PC-3 (cell line): ENCODE measurements at regions not wholly inside any gene's neighbourhood (a gene's known extent, or its start where the extent isn't known, plus 50 kb on each side); places are given as distances from the start of the nearest gene placed in this dataset.

Experiments used
- ATAC-seq: fragments of 200-7000 bp; cut with Tn5 transposase; 2 replicates; pipeline ENCODE4 v1.9.1; 2020; ENCODE audit warnings: mild to moderate bottlenecking, moderate library complexity
- BruUV-seq: library from RNA; stranded (reverse); fragments of 400-500 nt; replicated peaks from 2 replicates; lab custom pipeline; 2021; lab: Mats Ljungman, UMichigan
- CTCF ChIA-PET: fragments of 300-600 bp; sonication (Branson Sonifier 250); formaldehyde crosslinking; loops from one replicate; lab custom pipeline; 2022; ENCODE audit warnings: antibody characterized with exemption; lab: Charles Lee
- POLR2A ChIA-PET: fragments of 300-600 bp; sonication (Branson Sonifier 250); formaldehyde crosslinking; loops from one replicate; lab custom pipeline; 2022; ENCODE audit warnings: antibody characterized with exemption; ENCODE audit not compliant: unreplicated experiment; lab: Charles Lee
- DNase-seq: peaks from one replicate; pipeline ENCODE4 v3.0.0-alpha.2; 2015
- H2AFZ ChIP-seq: fragments of 300-600 bp; sonication (generic); 2 replicates; pipeline ENCODE4 v1.6.0; 2016; ENCODE audit warnings: antibody characterized with exemption, low read length
- H3F3A ChIP-seq: fragments of 300-600 bp; sonication (generic); one replicate; pipeline ENCODE4 v1.6.0; 2017; ENCODE audit warnings: antibody characterized with exemption, low read length, control low read depth, mild to moderate bottlenecking; ENCODE audit not compliant: unreplicated experiment
- H3K27ac ChIP-seq: fragments of 300-600 bp; sonication (generic); 2 replicates; pipeline ENCODE4 v1.5.1; 2016; ENCODE audit warnings: mild to moderate bottlenecking, low read length
- H3K27me3 ChIP-seq: fragments of 300-600 bp; sonication (generic); 2 replicates; pipeline ENCODE4 v1.6.1; 2016; ENCODE audit warnings: low read length, mixed read lengths
- H3K36me3 ChIP-seq: fragments of 300-600 bp; sonication (generic); 2 replicates; pipeline ENCODE4 v1.6.1; 2016; ENCODE audit warnings: low read depth, mixed run types, low read length, mixed read lengths
- H3K4me1 ChIP-seq: fragments of 300-600 bp; sonication (generic); 2 replicates; pipeline ENCODE4 v1.5.1; 2016; ENCODE audit warnings: low read length; ENCODE audit not compliant: insufficient read depth
- H3K4me2 ChIP-seq: fragments of 300-600 bp; sonication (generic); 2 replicates; pipeline ENCODE4 v1.6.0; 2016; ENCODE audit warnings: low read length
- H3K4me3 ChIP-seq: fragments of 300-600 bp; sonication (generic); 2 replicates; pipeline ENCODE4 v1.5.1; 2016; ENCODE audit warnings: mild to moderate bottlenecking, low read length, mixed read lengths
- H3K79me2 ChIP-seq: fragments of 300-600 bp; sonication (generic); 2 replicates; pipeline ENCODE4 v1.6.1; 2017; ENCODE audit warnings: low read length, mixed read lengths
- H3K9ac ChIP-seq: fragments of 300-600 bp; sonication (generic); 2 replicates; pipeline ENCODE4 v1.6.0; 2016; ENCODE audit warnings: mild to moderate bottlenecking, low read length
- H3K9me2 ChIP-seq: fragments of 300-600 bp; sonication (generic); replicated peaks from 2 replicates; pipeline ENCODE4 v1.6.1; 2016; ENCODE audit warnings: mixed run types, low read length, mixed read lengths
- H3K9me3 ChIP-seq: fragments of 300-600 bp; sonication (generic); 2 replicates; pipeline ENCODE4 v1.6.1; 2016; ENCODE audit warnings: low read length, mixed read lengths
- H4K20me1 ChIP-seq: fragments of 300-600 bp; sonication (generic); 2 replicates; pipeline ENCODE4 v1.6.1; 2016; ENCODE audit warnings: low read length, mixed read lengths
- CTCF ChIP-seq: fragments of 300-600 bp; sonication (generic); conservative IDR thresholded peaks from 2 replicates; pipeline ENCODE4 v1.5.1; 2017; ENCODE audit warnings: antibody characterized with exemption, low read depth, mild to moderate bottlenecking, low read length
- EZH2 ChIP-seq: fragments of 300-600 bp; sonication (generic); IDR thresholded peaks from one replicate; pipeline ENCODE4 v1.6.1; 2017; ENCODE audit warnings: antibody characterized with exemption, mild to moderate bottlenecking, low read length; ENCODE audit not compliant: unreplicated experiment
- EZH2phosphoT487 ChIP-seq: fragments of 300-600 bp; sonication (generic); IDR thresholded peaks from 2 replicates; pipeline ENCODE4 v1.6.1; 2018; ENCODE audit warnings: mild to moderate bottlenecking, antibody characterized with exemption, low read length, borderline replicate concordance
- intact Hi-C: fragments of 100-400 bp; cut with micrococcal nuclease; formaldehyde crosslinking; loops from 2 replicates; pipeline ENCODE4 v1.9.0; 2023

- H3K4me2 ChIP-seq, result no peak overlapping the region
- ChIA-PET CTCF (no interaction called here), POLR2A (no interaction called here)
These were observed 621.6 kb downstream of the TLR4 start for GRCh38 chr9:118325757-118326156.

GRCh38 chr9:118326326-118326725 lies 622.1 kb downstream of the TLR4 start:
- no peak overlapping the region for H3K4me3 ChIP-seq
- BruUV-seq, result no TSS peak
- TF ChIP-seq EZH2 (no peak), EZH2phosphoT487 (no peak), CTCF (no peak)
- no peaks in the 10 kb centered on the region for H3K79me2 ChIP-seq
- H3K27ac ChIP-seq, result no peak overlapping the region
- H3K4me1 ChIP-seq, result no peaks in the 10 kb centered on the region
- H3K9me2 ChIP-seq, result no peaks in the 10 kb centered on the region
- no peak for DNase-seq
- ChIA-PET POLR2A (no interaction called here), CTCF (no interaction called here)
- no peaks in the 10 kb centered on the region for H3K36me3 ChIP-seq
- H3K27me3 ChIP-seq, result no peaks in the 10 kb centered on the region
- intact Hi-C loops, result no loop called here
- no peak overlapping the region for H3K4me2 ChIP-seq
- no peak for ATAC-seq
- H2AFZ ChIP-seq, result no peak overlapping the region
- no peaks in the 10 kb centered on the region for H3K9me3 ChIP-seq
- H3F3A ChIP-seq, result no peaks in the 10 kb centered on the region
- no peaks in the 10 kb centered on the region for H4K20me1 ChIP-seq
- H3K9ac ChIP-seq, result no peak overlapping the region

More at GRCh38 chr9:118325757-118326156, 621.6 kb downstream of the TLR4 start:
- intact Hi-C loops, result no loop called here
- no peaks in the 10 kb centered on the region for H3K9me2 ChIP-seq
- no peaks in the 10 kb centered on the region for H3K36me3 ChIP-seq
- no peaks in the 10 kb centered on the region for H3K79me2 ChIP-seq
- no peak for TF ChIP-seq EZH2
- TF ChIP-seq CTCF, result no peak
- TF ChIP-seq EZH2phosphoT487, result no peak
- no peaks in the 10 kb centered on the region for H3K27me3 ChIP-seq
- H4K20me1 ChIP-seq, result no peaks in the 10 kb centered on the region
- no peak overlapping the region for H3K4me3 ChIP-seq
- DNase-seq, result no peak
- no peak overlapping the region for H3K27ac ChIP-seq
- no peak for ATAC-seq
- no peak overlapping the region for H3K9ac ChIP-seq
- no peak overlapping the region for H2AFZ ChIP-seq
- H3F3A ChIP-seq, result no peaks in the 10 kb centered on the region
- no TSS peak for BruUV-seq
- H3K4me1 ChIP-seq, result no peaks in the 10 kb centered on the region
- no peaks in the 10 kb centered on the region for H3K9me3 ChIP-seq

GRCh38 chr9:118330191-118330986 lies 626.2 kb downstream of the TLR4 start:
- Histone ChIP-seq H2AFZ (no peak overlapping the region), H4K20me1 (no peaks in the 10 kb centered on the region), H3K9me2 (no peaks in the 10 kb centered on the region), H3K4me1 (no peaks in the 10 kb centered on the region), H3K36me3 (no peaks in the 10 kb centered on the region), H3K79me2 (no peaks in the 10 kb centered on the region), H3K27me3 (no peaks in the 10 kb centered on the region), H3F3A (no peaks in the 10 kb centered on the region), H3K9me3 (no peaks in the 10 kb centered on the region), H3K9ac (no peak overlapping the region), H3K27ac (no peak overlapping the region), H3K4me3 (no peak overlapping the region), H3K4me2 (no peak overlapping the region)
- ChIA-PET POLR2A (no interaction called here), CTCF (no interaction called here)
- no peak for TF ChIP-seq EZH2phosphoT487
- TF ChIP-seq CTCF, result no peak
- TF ChIP-seq EZH2, result no peak
- no TSS peak for BruUV-seq
- DNase-seq, result no peak
- no peak for ATAC-seq
- intact Hi-C loops, result no loop called here
